HCT116 (cell line): ENCODE measurements at regions not wholly inside any gene's neighbourhood (a gene's known extent, or its start where the extent isn't known, plus 50 kb on each side); places are given as distances from the start of the nearest gene placed in this dataset.

Experiments used
- ATAC-seq: fragments of 200-7000 bp; cut with Tn5 transposase; 2 replicates; pipeline ENCODE4 v1.9.1; 2020; ENCODE audit warnings: mild to moderate bottlenecking, moderate library complexity
- BruUV-seq: library from RNA; stranded (reverse); fragments of 400-500 nt; replicated peaks from 2 replicates; lab custom pipeline; 2021; lab: Mats Ljungman, UMichigan
- CTCF ChIA-PET: fragments of 300-600 bp; sonication (Branson Sonifier 250); formaldehyde crosslinking; loops from one replicate; lab custom pipeline; 2021; ENCODE audit warnings: antibody characterized with exemption; lab: Charles Lee
- POLR2A ChIA-PET: fragments of 300-600, 350-600 bp; sonication (Branson Sonifier 250); formaldehyde crosslinking; loops from one replicate; lab custom pipeline; 2021; ENCODE audit warnings: antibody characterized with exemption; lab: Charles Lee
- RAD21 ChIA-PET, 2 experiments: fragments of 300-600 bp; sonication (Branson Sonifier 250); formaldehyde crosslinking; loops; one replicate each; lab custom pipeline; 2023; ENCODE audit warnings: low total read pairs in 2 of 2; ENCODE audit not compliant: uncharacterized antibody in 2 of 2, unreplicated experiment in 2 of 2, low non-redundant PET in 1 of 2; lab: Charles Lee
- DNase-seq: peaks from one replicate; pipeline ENCODE4 v3.0.0-alpha.2; 2010; ENCODE audit warnings: low read depth, low spot score
- H2AFZ ChIP-seq: fragments of 200-600 bp; shearing (Covaris generic), sonication (generic); 2 replicates; pipeline ENCODE4 v1.6.1; 2017; ENCODE audit warnings: low read depth, mixed run types, mixed read lengths, antibody characterized with exemption, low read length; ENCODE audit not compliant: poor library complexity, severe bottlenecking
- H3K27ac ChIP-seq: 2 replicates; pipeline ENCODE4 v1.5.1; 2012; ENCODE audit warnings: low read depth, low read length
- H3K27me3 ChIP-seq: fragments of 200-600 bp; sonication (generic); 2 replicates; pipeline ENCODE4 v1.6.1; 2016; ENCODE audit warnings: mixed run types, low read length, mixed read lengths; ENCODE audit not compliant: insufficient read depth
- H3K36me3 ChIP-seq, 2 experiments: fragments of 200-500 bp in 1 of 2; fragments of 200-600 bp in 1 of 2; sonication (Bioruptor generic) in 1 of 2; sonication (generic) in 1 of 2; 2 replicates each; pipeline versions ENCODE4 v1.5.1 to v1.6.1; 2014 to 2016; ENCODE audit warnings: low read length in 2 of 2, inconsistent platforms in 1 of 2, mixed read lengths in 1 of 2, mixed run types in 1 of 2; ENCODE audit not compliant: insufficient read depth in 2 of 2, control insufficient read depth in 1 of 2
- H3K4me1 ChIP-seq, 2 experiments: fragments of 200-600 bp in 1 of 2; sonication (generic) in 1 of 2; 2 replicates each; pipeline versions ENCODE4 v1.5.1 to v1.6.1; 2012 to 2017; ENCODE audit warnings: low read length in 2 of 2, inconsistent platforms in 1 of 2, mild to moderate bottlenecking in 1 of 2, mixed read lengths in 1 of 2, mixed run types in 1 of 2, moderate library complexity in 1 of 2; ENCODE audit not compliant: insufficient read depth in 2 of 2, control insufficient read depth in 1 of 2
- H3K4me2 ChIP-seq: fragments of 200-600 bp; sonication (generic); 2 replicates; pipeline ENCODE4 v1.6.1; 2017; ENCODE audit warnings: mixed run types, low read length, mixed read lengths
- H3K4me3 ChIP-seq, 2 experiments: fragments of 200-600 bp in 1 of 2; sonication (generic) in 1 of 2; replicated peaks in 1 of 2; 2 replicates each; pipeline ENCODE4 v1.5.1; 2011 to 2016; ENCODE audit warnings: low read length in 2 of 2, control low read depth in 1 of 2, low read depth in 1 of 2, mild to moderate bottlenecking in 1 of 2, mixed read lengths in 1 of 2, mixed run types in 1 of 2
- H3K79me2 ChIP-seq: fragments of 200-600 bp; sonication (generic); 2 replicates; pipeline ENCODE4 v1.6.1; 2017; ENCODE audit warnings: mild to moderate bottlenecking, mixed run types, low read length, moderate library complexity, mixed read lengths; ENCODE audit not compliant: insufficient read depth
- H3K9ac ChIP-seq: fragments of 200-600 bp; sonication (generic); 2 replicates; pipeline ENCODE4 v1.6.1; 2016; ENCODE audit warnings: low read length, mixed read lengths
- H3K9me2 ChIP-seq: fragments of 200-600 bp; sonication (generic), shearing (Covaris generic); 2 replicates; pipeline ENCODE4 v1.6.1; 2017; ENCODE audit warnings: mixed run types, mild to moderate bottlenecking, moderate library complexity; ENCODE audit not compliant: insufficient read depth
- H3K9me3 ChIP-seq, 2 experiments: fragments of 200-500 bp in 1 of 2; fragments of 200-600 bp in 1 of 2; sonication (Bioruptor generic) in 1 of 2; sonication (generic) in 1 of 2; 2 replicates each; pipeline ENCODE4 v1.6.1; 2014 to 2017; ENCODE audit warnings: low read length in 2 of 2, mixed read lengths in 2 of 2, inconsistent platforms in 1 of 2, low read depth in 1 of 2, mild to moderate bottlenecking in 1 of 2, mixed run types in 1 of 2, moderate library complexity in 1 of 2; ENCODE audit not compliant: control insufficient read depth in 1 of 2, insufficient read depth in 1 of 2
- H4K20me1 ChIP-seq: fragments of 200-600 bp; sonication (generic), shearing (Covaris generic); 2 replicates; pipeline ENCODE4 v1.6.1; 2017; ENCODE audit warnings: mixed run types, mild to moderate bottlenecking, moderate library complexity; ENCODE audit not compliant: insufficient read depth
- CBX3 ChIP-seq: IDR thresholded peaks from 2 replicates; pipeline ENCODE4 v1.6.1; 2012; ENCODE audit warnings: low read depth
- ELF1 ChIP-seq: IDR thresholded peaks from 2 replicates; pipeline ENCODE4 v1.6.1; 2012; ENCODE audit warnings: low read depth, borderline replicate concordance
- POLR2A ChIP-seq: IDR thresholded peaks from 2 replicates; pipeline ENCODE4 v1.7.0; 2011; ENCODE audit warnings: borderline replicate concordance; ENCODE audit not compliant: insufficient read depth, insufficient read length; ENCODE audit errors: extremely low read depth
- POLR2AphosphoS5 ChIP-seq: IDR thresholded peaks from 2 replicates; pipeline ENCODE4 v1.6.1; 2011; ENCODE audit warnings: mild to moderate bottlenecking, low read depth, low read length, moderate library complexity
- SIN3A ChIP-seq: IDR thresholded peaks from 2 replicates; pipeline ENCODE4 v1.6.1; 2012; ENCODE audit warnings: low read depth
- SP1 ChIP-seq: IDR thresholded peaks from 2 replicates; pipeline ENCODE4 v1.6.1; 2012; ENCODE audit warnings: low read depth
- TCF7L2 ChIP-seq: IDR thresholded peaks from 2 replicates; pipeline ENCODE4 v1.7.0; 2011; ENCODE audit warnings: borderline replicate concordance, inconsistent platforms; ENCODE audit not compliant: insufficient read depth, insufficient read length; ENCODE audit errors: extremely low read depth
- ZFX ChIP-seq: fragments of 450-650 bp; IDR thresholded peaks from 2 replicates; pipeline ENCODE4 v1.6.1; 2017
- ZNF274 ChIP-seq: fragments of 200-500 bp; sonication (Bioruptor generic); IDR thresholded peaks from 2 replicates; pipeline ENCODE4 v1.6.1; 2014; ENCODE audit warnings: mild to moderate bottlenecking, low read depth, low read length, inconsistent platforms
- intact Hi-C: fragments of 100-400 bp; cut with micrococcal nuclease; formaldehyde crosslinking; loops from 2 replicates; pipeline ENCODE4 v1.10.0; 2022
- TF ChIP-seq, protein P1 (sequence below): IDR thresholded peaks from 2 replicates; pipeline ENCODE4 v1.6.1; 2012
- TF ChIP-seq, protein P2 (sequence below), 3 experiments: fragments of 200-600 bp in 1 of 3; sonication (generic) in 1 of 3; IDR thresholded peaks in 2 of 3; conservative IDR thresholded peaks in 1 of 3; 2 replicates each; pipeline ENCODE4 v1.5.1; 2012 to 2017; ENCODE audit warnings: low read depth in 2 of 3, low read length in 2 of 3, antibody characterized with exemption in 1 of 3, borderline replicate concordance in 1 of 3, control low read depth in 1 of 3, mild to moderate bottlenecking in 1 of 3, mixed read lengths in 1 of 3, mixed run types in 1 of 3, moderate library complexity in 1 of 3; ENCODE audit not compliant: insufficient read depth in 1 of 3
- TF ChIP-seq, protein P3 (sequence below): IDR thresholded peaks from 2 replicates; pipeline ENCODE4 v1.6.1; 2012; ENCODE audit warnings: low read depth

- ChIA-PET CTCF (no interaction called here), POLR2A (no interaction called here), RAD21 (no interaction called here)
- Histone ChIP-seq H3K4me3 (no peak overlapping the region), H3K9me3 (peaks cover 7 to 10% of the 10 kb centered on the region in 2 experiments; a peak in 2 of 4 replicates), H3K4me1 (no peaks in the 10 kb centered on the region), H3K9ac (no peak overlapping the region), H3K4me2 (no peak overlapping the region), H4K20me1 (no peaks in the 10 kb centered on the region), H3K27me3 (no peaks in the 10 kb centered on the region), H3K27ac (no peak overlapping the region), H3K9me2 (no peaks in the 10 kb centered on the region), H3K79me2 (no peaks in the 10 kb centered on the region), H2AFZ (no peak overlapping the region), H3K36me3 (no peaks in the 10 kb centered on the region)
- no peak for ATAC-seq
- intact Hi-C loops, result no loop called here
- no peak for DNase-seq
- TF ChIP-seq, protein P1, sequence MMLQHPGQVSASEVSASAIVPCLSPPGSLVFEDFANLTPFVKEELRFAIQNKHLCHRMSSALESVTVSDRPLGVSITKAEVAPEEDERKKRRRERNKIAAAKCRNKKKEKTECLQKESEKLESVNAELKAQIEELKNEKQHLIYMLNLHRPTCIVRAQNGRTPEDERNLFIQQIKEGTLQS, result no peak
- TF ChIP-seq POLR2AphosphoS5, result no peak
- no peak for TF ChIP-seq SIN3A
- TF ChIP-seq, protein P2, sequence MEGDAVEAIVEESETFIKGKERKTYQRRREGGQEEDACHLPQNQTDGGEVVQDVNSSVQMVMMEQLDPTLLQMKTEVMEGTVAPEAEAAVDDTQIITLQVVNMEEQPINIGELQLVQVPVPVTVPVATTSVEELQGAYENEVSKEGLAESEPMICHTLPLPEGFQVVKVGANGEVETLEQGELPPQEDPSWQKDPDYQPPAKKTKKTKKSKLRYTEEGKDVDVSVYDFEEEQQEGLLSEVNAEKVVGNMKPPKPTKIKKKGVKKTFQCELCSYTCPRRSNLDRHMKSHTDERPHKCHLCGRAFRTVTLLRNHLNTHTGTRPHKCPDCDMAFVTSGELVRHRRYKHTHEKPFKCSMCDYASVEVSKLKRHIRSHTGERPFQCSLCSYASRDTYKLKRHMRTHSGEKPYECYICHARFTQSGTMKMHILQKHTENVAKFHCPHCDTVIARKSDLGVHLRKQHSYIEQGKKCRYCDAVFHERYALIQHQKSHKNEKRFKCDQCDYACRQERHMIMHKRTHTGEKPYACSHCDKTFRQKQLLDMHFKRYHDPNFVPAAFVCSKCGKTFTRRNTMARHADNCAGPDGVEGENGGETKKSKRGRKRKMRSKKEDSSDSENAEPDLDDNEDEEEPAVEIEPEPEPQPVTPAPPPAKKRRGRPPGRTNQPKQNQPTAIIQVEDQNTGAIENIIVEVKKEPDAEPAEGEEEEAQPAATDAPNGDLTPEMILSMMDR (IDR thresholded peaks at IDR 0.05 in 2 of 3, conservative IDR thresholded peaks at IDR 0.05 in 1 of 3; ENCODE audit: borderline replicate concordance in 1 of 3, insufficient read depth in 1 of 3, low read depth in 2 of 3, low read length in 2 of 3), result no peak
- TF ChIP-seq ELF1, result no peak
- TF ChIP-seq SP1, result no peak
- no peak for TF ChIP-seq POLR2A
- no peak for TF ChIP-seq TCF7L2
- no peak for TF ChIP-seq ZNF274
- TF ChIP-seq, protein P3, sequence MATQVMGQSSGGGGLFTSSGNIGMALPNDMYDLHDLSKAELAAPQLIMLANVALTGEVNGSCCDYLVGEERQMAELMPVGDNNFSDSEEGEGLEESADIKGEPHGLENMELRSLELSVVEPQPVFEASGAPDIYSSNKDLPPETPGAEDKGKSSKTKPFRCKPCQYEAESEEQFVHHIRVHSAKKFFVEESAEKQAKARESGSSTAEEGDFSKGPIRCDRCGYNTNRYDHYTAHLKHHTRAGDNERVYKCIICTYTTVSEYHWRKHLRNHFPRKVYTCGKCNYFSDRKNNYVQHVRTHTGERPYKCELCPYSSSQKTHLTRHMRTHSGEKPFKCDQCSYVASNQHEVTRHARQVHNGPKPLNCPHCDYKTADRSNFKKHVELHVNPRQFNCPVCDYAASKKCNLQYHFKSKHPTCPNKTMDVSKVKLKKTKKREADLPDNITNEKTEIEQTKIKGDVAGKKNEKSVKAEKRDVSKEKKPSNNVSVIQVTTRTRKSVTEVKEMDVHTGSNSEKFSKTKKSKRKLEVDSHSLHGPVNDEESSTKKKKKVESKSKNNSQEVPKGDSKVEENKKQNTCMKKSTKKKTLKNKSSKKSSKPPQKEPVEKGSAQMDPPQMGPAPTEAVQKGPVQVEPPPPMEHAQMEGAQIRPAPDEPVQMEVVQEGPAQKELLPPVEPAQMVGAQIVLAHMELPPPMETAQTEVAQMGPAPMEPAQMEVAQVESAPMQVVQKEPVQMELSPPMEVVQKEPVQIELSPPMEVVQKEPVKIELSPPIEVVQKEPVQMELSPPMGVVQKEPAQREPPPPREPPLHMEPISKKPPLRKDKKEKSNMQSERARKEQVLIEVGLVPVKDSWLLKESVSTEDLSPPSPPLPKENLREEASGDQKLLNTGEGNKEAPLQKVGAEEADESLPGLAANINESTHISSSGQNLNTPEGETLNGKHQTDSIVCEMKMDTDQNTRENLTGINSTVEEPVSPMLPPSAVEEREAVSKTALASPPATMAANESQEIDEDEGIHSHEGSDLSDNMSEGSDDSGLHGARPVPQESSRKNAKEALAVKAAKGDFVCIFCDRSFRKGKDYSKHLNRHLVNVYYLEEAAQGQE, result no peak
- no peak for TF ChIP-seq CBX3
- TF ChIP-seq ZFX, result no peak
- no TSS peak for BruUV-seq
These were observed 767.5 kb downstream of the JRKL start for GRCh38 chr11:97157221-97157740.
